Natural killer cell (primary cell): ENCODE measurements at regions not wholly inside any gene's neighbourhood (a gene's known extent, or its start where the extent isn't known, plus 50 kb on each side); places are given as distances from the start of the nearest gene placed in this dataset.

Experiments
- ATAC-seq, 3 donors: fragments of 150-1000 bp in 2 of 3; fragments of 200-7000 bp in 1 of 3; cut with Tn5 transposase; 1 replicate in 1 of 3; 2 replicates in 2 of 3; pipeline ENCODE4 v1.10.0; 2021; ENCODE audit warnings: mild to moderate bottlenecking in 2 of 3, moderate library complexity in 2 of 3
- DNase-seq, 2 donors: peaks; one replicate each; pipeline versions ENCODE4 v3.0.0 to v3.0.0-alpha.2; 2013 to 2021; ENCODE audit warnings: mixed read lengths in 1 of 2
- H3K27ac ChIP-seq: one replicate; pipeline ENCODE4 v1.5.1; 2013; ENCODE audit warnings: mild to moderate bottlenecking, low read length
- H3K27me3 ChIP-seq: one replicate; pipeline ENCODE4 v1.6.1; 2013; ENCODE audit warnings: low read length; ENCODE audit not compliant: control insufficient read depth, insufficient read depth
- H3K36me3 ChIP-seq: one replicate; pipeline ENCODE4 v1.6.1; 2013; ENCODE audit warnings: low read length; ENCODE audit not compliant: control insufficient read depth, insufficient read depth
- H3K4me1 ChIP-seq: one replicate; pipeline ENCODE4 v1.6.1; 2013; ENCODE audit warnings: low read length; ENCODE audit not compliant: control insufficient read depth, insufficient read depth
- H3K4me3 ChIP-seq: one replicate; pipeline ENCODE4 v1.5.1; 2013; ENCODE audit warnings: low read length
- H3K9me3 ChIP-seq: one replicate; pipeline ENCODE4 v1.6.1; 2013; ENCODE audit warnings: low read length; ENCODE audit not compliant: control insufficient read depth, insufficient read depth
- H3K27ac Mint-ChIP-seq, 2 donors: one replicate each; pipeline ENCODE4 v1.8.0; 2022; ENCODE audit warnings: mild to moderate bottlenecking in 2 of 2, mixed read lengths in 2 of 2, moderate library complexity in 1 of 2
- H3K27me3 Mint-ChIP-seq, 2 donors: one replicate each; pipeline ENCODE4 v1.8.0; 2022; ENCODE audit warnings: low read depth in 2 of 2, mixed read lengths in 2 of 2
- H3K36me3 Mint-ChIP-seq: one replicate; pipeline ENCODE4 v1.8.0; 2022; ENCODE audit warnings: mixed read lengths
- H3K4me1 Mint-ChIP-seq, 2 donors: one replicate each; pipeline ENCODE4 v1.8.0; 2022; ENCODE audit warnings: mixed read lengths in 2 of 2
- H3K4me3 Mint-ChIP-seq: one replicate; pipeline ENCODE4 v1.8.0; 2022; ENCODE audit warnings: mild to moderate bottlenecking, moderate library complexity, mixed read lengths
- H3K9me3 Mint-ChIP-seq, 2 donors: one replicate each; pipeline ENCODE4 v1.8.0; 2022; ENCODE audit warnings: mixed read lengths in 2 of 2
- WGBS: methylation state at CpG from one replicate; pipeline ENCODE4 v1.1.7; 2013; ENCODE audit warnings: missing lambda C conversion rate; ENCODE audit not compliant: insufficient coverage; 5-methylcytosine and 5-hydroxymethylcytosine counted together
- intact Hi-C: fragments of 100-400 bp; cut with micrococcal nuclease; formaldehyde crosslinking; loops from one replicate; pipeline ENCODE4 v1.14.2; 2022
- TF ChIP-seq, protein P1 (sequence below): fragments of 200-600 bp; IDR thresholded peaks from one replicate; pipeline ENCODE4 v1.8.0; 2022; ENCODE audit warnings: antibody characterized with exemption

DNA sequence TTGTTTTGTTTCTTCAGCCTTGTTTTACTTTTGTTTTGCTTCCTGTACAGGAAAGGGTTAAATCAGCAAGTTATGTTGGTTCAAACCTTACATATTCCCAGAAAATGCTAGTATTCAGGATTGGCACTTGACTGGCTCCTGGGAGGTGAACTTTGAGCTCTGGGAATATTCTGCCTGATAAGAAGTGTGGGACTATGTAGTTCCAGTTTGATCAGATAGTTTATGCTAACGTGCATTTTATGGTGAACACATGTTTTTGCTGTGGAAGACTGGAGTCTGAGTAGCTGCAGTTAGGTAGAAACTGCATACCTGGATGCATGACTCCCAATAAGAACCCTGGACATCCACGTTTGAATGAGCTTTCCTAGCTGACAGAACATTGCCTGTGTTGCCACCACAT, 603.1 kb upstream of the HS6ST1 start:
- Mint-ChIP-seq H3K27me3 (peaks cover 0 to 3% of the 10 kb centered on the region in 2 donors), H3K36me3 (peaks cover 6% of the 10 kb centered on the region), H3K27ac (no peak overlapping the region), H3K4me1 (no peaks in the 10 kb centered on the region), H3K9me3 (peaks cover 11% of the 10 kb centered on the region in 2 donors), H3K4me3 (no peak overlapping the region)
- no peaks in the 10 kb centered on the region for H3K4me1 ChIP-seq
- no peak overlapping the region for H3K4me3 ChIP-seq
- intact Hi-C loops: no loop called here
- 53% methylated on average over 2 of the region's 2 CpGs for WGBS
- ATAC-seq: no peak
- TF ChIP-seq, protein P1, sequence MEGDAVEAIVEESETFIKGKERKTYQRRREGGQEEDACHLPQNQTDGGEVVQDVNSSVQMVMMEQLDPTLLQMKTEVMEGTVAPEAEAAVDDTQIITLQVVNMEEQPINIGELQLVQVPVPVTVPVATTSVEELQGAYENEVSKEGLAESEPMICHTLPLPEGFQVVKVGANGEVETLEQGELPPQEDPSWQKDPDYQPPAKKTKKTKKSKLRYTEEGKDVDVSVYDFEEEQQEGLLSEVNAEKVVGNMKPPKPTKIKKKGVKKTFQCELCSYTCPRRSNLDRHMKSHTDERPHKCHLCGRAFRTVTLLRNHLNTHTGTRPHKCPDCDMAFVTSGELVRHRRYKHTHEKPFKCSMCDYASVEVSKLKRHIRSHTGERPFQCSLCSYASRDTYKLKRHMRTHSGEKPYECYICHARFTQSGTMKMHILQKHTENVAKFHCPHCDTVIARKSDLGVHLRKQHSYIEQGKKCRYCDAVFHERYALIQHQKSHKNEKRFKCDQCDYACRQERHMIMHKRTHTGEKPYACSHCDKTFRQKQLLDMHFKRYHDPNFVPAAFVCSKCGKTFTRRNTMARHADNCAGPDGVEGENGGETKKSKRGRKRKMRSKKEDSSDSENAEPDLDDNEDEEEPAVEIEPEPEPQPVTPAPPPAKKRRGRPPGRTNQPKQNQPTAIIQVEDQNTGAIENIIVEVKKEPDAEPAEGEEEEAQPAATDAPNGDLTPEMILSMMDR: no peak
- no peaks in the 10 kb centered on the region for H3K36me3 ChIP-seq
- no peaks in the 10 kb centered on the region for H3K27me3 ChIP-seq
- H3K9me3 ChIP-seq: no peaks in the 10 kb centered on the region
- no peak overlapping the region for H3K27ac ChIP-seq
- no peak for DNase-seq

DNA sequence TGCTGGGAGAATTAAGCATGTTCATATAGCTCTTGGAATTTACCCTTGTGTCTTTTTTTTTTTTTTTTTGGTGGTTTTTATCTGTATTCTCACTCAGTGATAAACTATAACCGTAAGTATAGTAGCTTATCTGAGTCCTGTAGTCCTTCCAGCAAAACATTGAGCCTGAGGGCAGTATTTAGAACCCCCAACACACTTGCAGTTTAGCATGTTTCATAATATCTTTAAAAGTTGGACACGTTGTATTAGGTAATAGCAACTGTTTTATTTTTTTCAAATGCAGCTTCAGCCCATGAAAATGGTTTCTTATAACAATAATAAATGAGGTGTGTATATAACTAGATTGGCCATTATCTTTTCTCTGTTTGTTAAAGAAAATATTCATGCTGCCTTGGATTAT, 603.5 kb upstream of the HS6ST1 start:
- TF ChIP-seq, protein P1: no peak
- H3K9me3 Mint-ChIP-seq: peaks cover 11% of the 10 kb centered on the region in 2 donors
- no peak overlapping the region for H3K27ac ChIP-seq
- no CpG with 5 or more reads among the region's 2 CpGs for WGBS
- no peak overlapping the region for H3K4me3 ChIP-seq
- no peaks in the 10 kb centered on the region for H3K36me3 ChIP-seq
- no peaks in the 10 kb centered on the region for H3K9me3 ChIP-seq
- H3K27me3 Mint-ChIP-seq: peaks cover 0 to 3% of the 10 kb centered on the region in 2 donors
- H3K27me3 ChIP-seq: no peaks in the 10 kb centered on the region
- ATAC-seq (no peak), DNase-seq (no peak)
- no peaks in the 10 kb centered on the region for H3K4me1 Mint-ChIP-seq
- no peaks in the 10 kb centered on the region for H3K4me1 ChIP-seq
- intact Hi-C loops: no loop called here
- peaks cover 6% of the 10 kb centered on the region for H3K36me3 Mint-ChIP-seq
- no peak overlapping the region for H3K4me3 Mint-ChIP-seq
- H3K27ac Mint-ChIP-seq: no peak overlapping the region

DNA sequence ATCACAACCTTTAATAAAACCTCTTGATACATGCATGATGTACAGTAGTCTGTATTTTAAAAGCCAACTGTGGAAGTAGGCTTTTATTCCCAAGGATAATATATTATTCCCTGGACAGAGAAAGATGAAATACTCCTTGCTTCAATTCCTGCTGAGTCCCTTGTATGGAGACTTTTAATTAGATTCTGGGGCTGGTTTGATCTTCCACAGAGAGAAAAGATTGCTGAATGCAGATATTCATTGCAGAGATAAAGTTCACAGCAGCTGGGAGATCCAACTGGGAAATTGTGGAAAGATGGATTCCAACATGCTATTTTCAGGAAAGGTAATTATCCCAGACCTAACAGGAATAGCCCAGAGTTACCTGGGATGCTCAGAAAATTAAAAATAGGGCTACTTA, 607.0 kb upstream of the HS6ST1 start:
- no peaks in the 10 kb centered on the region for H3K9me3 ChIP-seq
- TF ChIP-seq, protein P1: no peak
- H3K27me3 Mint-ChIP-seq: peaks cover 0 to 3% of the 10 kb centered on the region in 2 donors
- H3K4me3 Mint-ChIP-seq: no peak overlapping the region
- H3K36me3 Mint-ChIP-seq: no peaks in the 10 kb centered on the region
- H3K36me3 ChIP-seq: no peaks in the 10 kb centered on the region
- no peak for DNase-seq
- H3K27ac Mint-ChIP-seq: no peak overlapping the region
- no peak overlapping the region for H3K4me3 ChIP-seq
- no peaks in the 10 kb centered on the region for H3K4me1 ChIP-seq
- no peak for ATAC-seq
- H3K27ac ChIP-seq: no peak overlapping the region
- intact Hi-C loops: no loop called here
- peaks cover 4 to 6% of the 10 kb centered on the region in 2 donors for H3K9me3 Mint-ChIP-seq
- H3K4me1 Mint-ChIP-seq: no peaks in the 10 kb centered on the region
- H3K27me3 ChIP-seq: no peaks in the 10 kb centered on the region

DNA sequence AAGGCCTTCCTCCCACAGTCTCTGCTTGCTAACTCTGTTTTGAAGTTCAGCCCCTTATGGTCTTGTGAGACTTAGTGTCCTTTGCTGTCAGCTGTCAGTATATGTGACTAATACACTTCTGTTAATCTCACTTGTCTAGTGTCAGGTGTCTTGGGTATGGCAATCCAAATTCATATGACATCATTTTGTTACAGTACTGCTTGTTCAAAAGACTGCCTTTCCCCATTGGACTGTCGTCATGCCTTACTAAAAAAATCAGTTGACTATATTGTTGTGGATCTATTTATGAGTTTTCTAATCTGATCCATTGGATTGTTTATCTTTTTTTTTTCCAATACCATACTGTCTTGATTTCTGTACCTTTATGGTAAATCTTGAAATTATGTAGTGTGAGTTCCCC, 611.4 kb upstream of the HS6ST1 start:
- DNase-seq: no peak
- TF ChIP-seq, protein P1: no peak
- Histone ChIP-seq H3K27me3 (no peaks in the 10 kb centered on the region), H3K27ac (no peak overlapping the region), H3K4me3 (no peak overlapping the region), H3K9me3 (no peaks in the 10 kb centered on the region), H3K4me1 (no peaks in the 10 kb centered on the region), H3K36me3 (no peaks in the 10 kb centered on the region)
- WGBS: no CpG with 5 or more reads among the region's 1 CpG
- intact Hi-C loops: no loop called here
- no peaks in the 10 kb centered on the region for H3K4me1 Mint-ChIP-seq
- H3K36me3 Mint-ChIP-seq: no peaks in the 10 kb centered on the region
- H3K4me3 Mint-ChIP-seq: no peak overlapping the region
- no peak overlapping the region for H3K27ac Mint-ChIP-seq
- no peak for ATAC-seq
- no peaks in the 10 kb centered on the region for H3K27me3 Mint-ChIP-seq
- peaks cover 0 to 2% of the 10 kb centered on the region in 2 donors for H3K9me3 Mint-ChIP-seq
